HEK293T (cell line): ENCODE measurements at regions not wholly inside any gene's neighbourhood (a gene's known extent, or its start where the extent isn't known, plus 50 kb on each side); places are given as distances from the start of the nearest gene placed in this dataset.

Experiments
- ARNT ChIP-seq: fragments of 450-650 bp; IDR thresholded peaks from 2 replicates; pipeline ENCODE4 v1.6.1; 2017; ENCODE audit warnings: mild to moderate bottlenecking
- BHLHE40 ChIP-seq: fragments of 450-650 bp; IDR thresholded peaks from 2 replicates; pipeline ENCODE4 v1.6.1; 2016; ENCODE audit warnings: mild to moderate bottlenecking, moderate library complexity, borderline replicate concordance
- ELF4 ChIP-seq: fragments of 450-650 bp; IDR thresholded peaks from 2 replicates; pipeline ENCODE4 v1.6.1; 2017; ENCODE audit warnings: antibody characterized with exemption
- FOXA1 ChIP-seq: fragments of 450-650 bp; IDR thresholded peaks from 2 replicates; pipeline ENCODE4 v1.6.1; 2016; ENCODE audit warnings: mild to moderate bottlenecking
- FOXK2 ChIP-seq: fragments of 450-650 bp; IDR thresholded peaks from 2 replicates; pipeline ENCODE4 v1.6.1; 2016; ENCODE audit warnings: mild to moderate bottlenecking
- FOXM1 ChIP-seq: fragments of 450-650 bp; IDR thresholded peaks from 2 replicates; pipeline ENCODE4 v1.6.1; 2017; ENCODE audit warnings: mild to moderate bottlenecking, borderline replicate concordance
- LEF1 ChIP-seq: fragments of 450-650 bp; IDR thresholded peaks from 2 replicates; pipeline ENCODE4 v1.6.1; 2017; ENCODE audit warnings: mild to moderate bottlenecking, borderline replicate concordance
- NFRKB ChIP-seq: fragments of 450-650 bp; IDR thresholded peaks from 2 replicates; pipeline ENCODE4 v1.6.1; 2016; ENCODE audit warnings: mild to moderate bottlenecking, moderate library complexity
- PKNOX1 ChIP-seq: fragments of 450-650 bp; IDR thresholded peaks from 2 replicates; pipeline ENCODE4 v1.6.1; 2016
- SP1 ChIP-seq: fragments of 450-650 bp; IDR thresholded peaks from 2 replicates; pipeline ENCODE4 v1.6.1; 2017
- SUZ12 ChIP-seq: fragments of 450-650 bp; IDR thresholded peaks from 2 replicates; pipeline ENCODE4 v1.6.1; 2016; ENCODE audit warnings: mild to moderate bottlenecking
- TARDBP ChIP-seq: fragments of 450-650 bp; IDR thresholded peaks from 2 replicates; pipeline ENCODE4 v1.6.1; 2016
- ZNF384 ChIP-seq: fragments of 450-650 bp; IDR thresholded peaks from 2 replicates; pipeline ENCODE4 v1.6.1; 2016

GRCh38 chr2:6164986-6165747 is 473.0 kb downstream of the SOX11 start:
- TF ChIP-seq LEF1 (no peak), SP1 (no peak), FOXM1 (no peak), BHLHE40 (no peak), NFRKB (no peak), ARNT (no peak), ZNF384 (no peak), FOXK2 (no peak), FOXA1 (no peak), PKNOX1 (no peak), ELF4 (no peak), SUZ12 (no peak), TARDBP (no peak)
